B cell (primary cell): ENCODE measurements at regions not wholly inside any gene's neighbourhood (a gene's known extent, or its start where the extent isn't known, plus 50 kb on each side); places are given as distances from the start of the nearest gene placed in this dataset.

Experiments
- ATAC-seq: fragments of 200-7000 bp; cut with Tn5 transposase; one replicate; pipeline ENCODE4 v1.10.0; 2021; ENCODE audit warnings: low read depth, mild to moderate bottlenecking, moderate number of reproducible peaks, moderate library complexity
- CTCF ChIA-PET: fragments of 350-600 bp; sonication (Branson Sonifier 250); formaldehyde crosslinking; loops from one replicate; lab custom pipeline; 2021; ENCODE audit warnings: antibody characterized with exemption, inconsistent platforms; lab: Charles Lee
- POLR2A ChIA-PET: fragments of 350-600 bp; sonication (Branson Sonifier 250); formaldehyde crosslinking; loops from one replicate; lab custom pipeline; 2021; ENCODE audit warnings: antibody characterized with exemption; lab: Charles Lee
- DNase-seq: peaks from one replicate; pipeline ENCODE4 v3.0.0; 2013
- H2AFZ ChIP-seq: 2 replicates; pipeline ENCODE4 v1.6.1; 2012; ENCODE audit warnings: mild to moderate bottlenecking, low read depth, low read length; ENCODE audit not compliant: insufficient read depth, poor library complexity, severe bottlenecking
- H3K27ac ChIP-seq, 2 donors: 1 replicate in 1 of 2; 2 replicates in 1 of 2; pipeline ENCODE4 v1.5.1; 2012 to 2013; ENCODE audit warnings: low read length in 2 of 2, mild to moderate bottlenecking in 2 of 2, moderate library complexity in 1 of 2
- H3K27me3 ChIP-seq, 4 experiments: fragments of 200-600 bp in 1 of 4; sonication (generic) in 1 of 4; replicated peaks in 1 of 4; 1 replicate in 2 of 4; 2 replicates in 2 of 4; pipeline versions ENCODE4 v1.6.1 to v1.7.0; 2013 to 2016; ENCODE audit warnings: low read length in 3 of 4, mild to moderate bottlenecking in 2 of 4, mixed read lengths in 1 of 4, moderate library complexity in 1 of 4; ENCODE audit not compliant: insufficient read depth in 4 of 4, control insufficient read depth in 3 of 4; ENCODE audit errors: control extremely low read depth in 1 of 4
- H3K36me3 ChIP-seq, 2 experiments: replicated peaks in 1 of 2; 1 replicate in 1 of 2; 2 replicates in 1 of 2; pipeline versions ENCODE4 v1.6.1 to v1.7.1; 2013; ENCODE audit warnings: low read length in 1 of 2; ENCODE audit not compliant: insufficient read depth in 2 of 2, control insufficient read depth in 1 of 2; ENCODE audit errors: control extremely low read depth in 1 of 2, extremely low read depth in 1 of 2
- H3K4me1 ChIP-seq, 2 donors: fragments of 200-600 bp in 1 of 2; sonication (generic) in 1 of 2; 1 replicate in 1 of 2; 2 replicates in 1 of 2; pipeline versions ENCODE4 v1.5.1 to v1.6.1; 2013 to 2017; ENCODE audit warnings: low read length in 2 of 2; ENCODE audit not compliant: control insufficient read depth in 2 of 2, insufficient read depth in 2 of 2
- H3K4me2 ChIP-seq: replicated peaks from 2 replicates; pipeline ENCODE3; 2012; ENCODE audit warnings: mild to moderate bottlenecking, low read depth, low read length; ENCODE audit not compliant: poor library complexity, severe bottlenecking
- H3K4me3 ChIP-seq, 5 experiments: fragments of 200-600 bp in 1 of 5; sonication (generic) in 1 of 5; 1 replicate in 3 of 5; 2 replicates in 2 of 5; pipeline versions ENCODE4 v1.5.1 to v1.7.0; 2011 to 2016; ENCODE audit warnings: low read length in 4 of 5, mild to moderate bottlenecking in 4 of 5, low read depth in 2 of 5, control low read depth in 1 of 5, moderate library complexity in 1 of 5; ENCODE audit not compliant: insufficient read depth in 1 of 5; ENCODE audit errors: control extremely low read depth in 1 of 5, extremely low read depth in 1 of 5
- H3K79me2 ChIP-seq: fragments of 200-600 bp; sonication (generic); one replicate; pipeline ENCODE4 v1.6.0; 2016; ENCODE audit warnings: low read length; ENCODE audit not compliant: control insufficient read depth, insufficient read depth
- H3K9ac ChIP-seq: fragments of 200-600 bp; sonication (generic); 2 replicates; pipeline ENCODE4 v1.6.1; 2017; ENCODE audit warnings: mild to moderate bottlenecking, low read length, moderate library complexity
- H3K9me3 ChIP-seq, 3 donors: one replicate each; pipeline versions ENCODE4 v1.6.1 to v1.7.1; 2013; ENCODE audit warnings: low read length in 2 of 3; ENCODE audit not compliant: control insufficient read depth in 2 of 3, insufficient read depth in 1 of 3; ENCODE audit errors: control extremely low read depth in 1 of 3
- H4K20me1 ChIP-seq: 2 replicates; pipeline ENCODE4 v1.6.0; 2012; ENCODE audit warnings: mild to moderate bottlenecking, low read length; ENCODE audit not compliant: insufficient read depth, control insufficient read depth, poor library complexity, severe bottlenecking
- H3K27ac Mint-ChIP-seq: one replicate; pipeline ENCODE4 v1.8.0; 2021; ENCODE audit warnings: mixed read lengths
- H3K27me3 Mint-ChIP-seq: one replicate; pipeline ENCODE4 v1.8.0; 2021; ENCODE audit warnings: mixed read lengths
- H3K4me1 Mint-ChIP-seq: one replicate; pipeline ENCODE4 v1.8.0; 2021; ENCODE audit warnings: mixed read lengths
- H3K4me3 Mint-ChIP-seq: one replicate; pipeline ENCODE4 v1.8.0; 2021; ENCODE audit warnings: mixed read lengths
- H3K9me3 Mint-ChIP-seq: one replicate; pipeline ENCODE4 v1.8.0; 2022; ENCODE audit warnings: mixed read lengths; ENCODE audit not compliant: insufficient read depth
- EZH2 ChIP-seq: IDR thresholded peaks from 2 replicates; pipeline ENCODE4 v1.6.1; 2012; ENCODE audit warnings: borderline replicate concordance, low read depth, mild to moderate bottlenecking, moderate library complexity, low read length; ENCODE audit not compliant: insufficient read depth, poor library complexity, severe bottlenecking
- WGBS: methylation state at CpG from one replicate; pipeline ENCODE4 v1.1.5; 2013; ENCODE audit warnings: missing lambda C conversion rate; ENCODE audit not compliant: insufficient coverage; 5-methylcytosine and 5-hydroxymethylcytosine counted together
- intact Hi-C: fragments of 100-400 bp; cut with micrococcal nuclease; formaldehyde crosslinking; loops from one replicate; pipeline ENCODE4 v1.10.0; 2022
- TF ChIP-seq, protein P1 (sequence below): fragments of 200-600 bp; IDR thresholded peaks from one replicate; pipeline ENCODE4 v1.8.0; 2022; ENCODE audit warnings: antibody characterized with exemption, mild to moderate bottlenecking

DNA sequence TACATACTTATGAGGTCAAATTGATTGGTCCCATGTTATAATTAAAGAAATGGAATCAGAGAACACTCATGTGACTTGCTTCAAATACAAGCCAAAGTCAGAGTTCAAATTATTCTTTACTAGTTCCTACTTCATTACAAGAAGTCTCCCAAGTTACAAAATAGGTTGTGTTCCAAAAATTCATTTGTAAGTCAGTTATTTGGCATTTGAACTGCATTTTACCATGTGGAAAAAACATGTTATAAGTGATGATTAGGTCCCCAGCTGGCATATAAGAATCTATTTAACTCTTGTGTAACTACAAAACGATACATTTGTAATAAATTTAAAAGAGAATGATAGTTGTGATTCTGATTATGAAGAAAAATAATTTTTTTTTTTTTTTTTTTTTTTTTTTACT is 124.1 kb downstream of the DISP1 start:
- POLR2A ChIA-PET = no interaction called here
- Histone ChIP-seq H3K9me3 (peaks cover 0 to 2% (median 0%) of the 10 kb centered on the region in 3 donors), H3K79me2 (peaks cover 3% of the 10 kb centered on the region), H3K4me3 (no peak overlapping the region), H3K36me3 (peaks cover 6 to 11% of the 10 kb centered on the region in 2 experiments), H3K4me2 (no peak overlapping the region), H3K27ac (no peak overlapping the region), H3K27me3 (no peaks in the 10 kb centered on the region), H3K4me1 (no peaks in the 10 kb centered on the region), H4K20me1 (no peaks in the 10 kb centered on the region), H3K9ac (no peak overlapping the region), H2AFZ (no peak overlapping the region)
- Mint-ChIP-seq H3K27me3 (no peaks in the 10 kb centered on the region), H3K27ac (no peak overlapping the region), H3K9me3 (no peaks in the 10 kb centered on the region), H3K4me1 (no peaks in the 10 kb centered on the region), H3K4me3 (no peak overlapping the region)
- ATAC-seq (no peak), DNase-seq (no peak)
- WGBS = no CpG with 5 or more reads among the region's 1 CpG
- intact Hi-C loops = no loop called here
- no peak for TF ChIP-seq EZH2
- TF ChIP-seq, protein P1, sequence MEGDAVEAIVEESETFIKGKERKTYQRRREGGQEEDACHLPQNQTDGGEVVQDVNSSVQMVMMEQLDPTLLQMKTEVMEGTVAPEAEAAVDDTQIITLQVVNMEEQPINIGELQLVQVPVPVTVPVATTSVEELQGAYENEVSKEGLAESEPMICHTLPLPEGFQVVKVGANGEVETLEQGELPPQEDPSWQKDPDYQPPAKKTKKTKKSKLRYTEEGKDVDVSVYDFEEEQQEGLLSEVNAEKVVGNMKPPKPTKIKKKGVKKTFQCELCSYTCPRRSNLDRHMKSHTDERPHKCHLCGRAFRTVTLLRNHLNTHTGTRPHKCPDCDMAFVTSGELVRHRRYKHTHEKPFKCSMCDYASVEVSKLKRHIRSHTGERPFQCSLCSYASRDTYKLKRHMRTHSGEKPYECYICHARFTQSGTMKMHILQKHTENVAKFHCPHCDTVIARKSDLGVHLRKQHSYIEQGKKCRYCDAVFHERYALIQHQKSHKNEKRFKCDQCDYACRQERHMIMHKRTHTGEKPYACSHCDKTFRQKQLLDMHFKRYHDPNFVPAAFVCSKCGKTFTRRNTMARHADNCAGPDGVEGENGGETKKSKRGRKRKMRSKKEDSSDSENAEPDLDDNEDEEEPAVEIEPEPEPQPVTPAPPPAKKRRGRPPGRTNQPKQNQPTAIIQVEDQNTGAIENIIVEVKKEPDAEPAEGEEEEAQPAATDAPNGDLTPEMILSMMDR = no peak
- CTCF ChIA-PET = no interaction called here

DNA sequence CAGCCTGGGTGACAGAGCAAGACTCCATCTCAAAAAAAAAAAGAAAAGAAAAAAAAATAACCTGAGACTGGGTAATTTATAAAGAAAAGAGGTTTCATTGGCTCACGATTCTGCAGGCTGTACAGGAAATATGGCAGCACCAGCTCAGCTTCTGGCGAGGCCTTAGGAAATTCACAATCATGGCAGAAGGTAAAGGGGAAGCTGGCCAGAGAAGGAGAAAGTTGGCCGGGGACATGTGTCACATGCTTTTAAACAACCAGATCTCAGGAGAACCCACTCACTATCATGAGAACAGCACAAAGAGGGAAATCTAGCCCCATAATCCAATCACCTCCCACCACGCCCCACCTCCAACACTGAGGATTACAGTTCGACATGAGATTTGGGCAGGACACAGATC is 125.3 kb downstream of the DISP1 start:
- ChIA-PET CTCF (no interaction called here), POLR2A (no interaction called here)
- ATAC-seq = no peak
- Histone ChIP-seq H3K9me3 (peaks cover 0 to 2% (median 0%) of the 10 kb centered on the region in 3 donors), H3K36me3 (peaks cover 6 to 11% of the 10 kb centered on the region in 2 experiments), H3K27ac (no peak overlapping the region), H2AFZ (no peak overlapping the region), H4K20me1 (no peaks in the 10 kb centered on the region), H3K9ac (no peak overlapping the region), H3K27me3 (no peaks in the 10 kb centered on the region), H3K4me3 (no peak overlapping the region), H3K79me2 (peaks cover 3% of the 10 kb centered on the region), H3K4me1 (no peaks in the 10 kb centered on the region), H3K4me2 (no peak overlapping the region)
- Mint-ChIP-seq H3K4me3 (no peak overlapping the region), H3K4me1 (no peaks in the 10 kb centered on the region), H3K27ac (no peak overlapping the region), H3K9me3 (no peaks in the 10 kb centered on the region), H3K27me3 (no peaks in the 10 kb centered on the region)
- WGBS = 90% methylated on average over 2 of the region's 5 CpGs
- intact Hi-C loops = no loop called here
- TF ChIP-seq, protein P1 = no peak
- TF ChIP-seq EZH2 = no peak
- no peak for DNase-seq
